ENCODE measurements at regions not wholly inside any gene's neighbourhood (a gene's known extent, or its start where the extent isn't known, plus 50 kb on each side); places are given as distances from the start of the nearest gene placed in this dataset.
"Not testable (repeated sequence)": the region's sequence is repeated elsewhere in the genome, so short reads cannot be mapped to it uniquely, and the experiment has no call there.

DNA sequence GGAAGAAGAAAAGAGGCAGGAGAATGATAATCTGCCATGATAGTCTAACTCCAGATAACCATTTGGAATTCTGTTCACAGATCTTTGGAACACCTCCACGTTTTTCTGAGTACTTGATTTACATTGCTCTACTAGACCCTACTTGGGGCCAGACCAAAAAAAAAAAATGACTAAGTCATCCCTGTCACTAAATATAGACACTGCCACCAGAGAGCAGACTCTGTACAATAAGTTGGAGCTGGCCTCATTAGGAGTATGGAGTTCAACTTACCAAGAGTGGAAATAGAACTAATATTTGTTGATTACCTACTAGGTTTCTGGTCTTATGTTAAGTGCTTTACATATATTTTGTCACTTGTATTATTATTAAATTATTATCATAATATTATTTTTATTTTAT lies 80.9 kb upstream of the ZNF800 start:
- ChIA-PET CTCF (interaction anchor here (0.6 to 0.7 kb wide), 4 partner anchors 99 to 829 kb away, joined by 3 to 5 read pairs (median 3); no protein-coding TSS in a partner anchor), POLR2A (no interaction called here)
- DNase-seq (ENCODE audit: low read depth in 1 of 2, low spot score in 1 of 2) (no peak), ATAC-seq (no peak), FAIRE-seq (no peak)
- Histone ChIP-seq H3K4me3 (no peak overlapping the region), H3K4me1 (no peaks in the 10 kb centered on the region), H3K4me2 (no peak overlapping the region), H3K27ac (no peak overlapping the region), H3K9me3 (no peaks in the 10 kb centered on the region)
- TF ChIP-seq, protein P1, sequence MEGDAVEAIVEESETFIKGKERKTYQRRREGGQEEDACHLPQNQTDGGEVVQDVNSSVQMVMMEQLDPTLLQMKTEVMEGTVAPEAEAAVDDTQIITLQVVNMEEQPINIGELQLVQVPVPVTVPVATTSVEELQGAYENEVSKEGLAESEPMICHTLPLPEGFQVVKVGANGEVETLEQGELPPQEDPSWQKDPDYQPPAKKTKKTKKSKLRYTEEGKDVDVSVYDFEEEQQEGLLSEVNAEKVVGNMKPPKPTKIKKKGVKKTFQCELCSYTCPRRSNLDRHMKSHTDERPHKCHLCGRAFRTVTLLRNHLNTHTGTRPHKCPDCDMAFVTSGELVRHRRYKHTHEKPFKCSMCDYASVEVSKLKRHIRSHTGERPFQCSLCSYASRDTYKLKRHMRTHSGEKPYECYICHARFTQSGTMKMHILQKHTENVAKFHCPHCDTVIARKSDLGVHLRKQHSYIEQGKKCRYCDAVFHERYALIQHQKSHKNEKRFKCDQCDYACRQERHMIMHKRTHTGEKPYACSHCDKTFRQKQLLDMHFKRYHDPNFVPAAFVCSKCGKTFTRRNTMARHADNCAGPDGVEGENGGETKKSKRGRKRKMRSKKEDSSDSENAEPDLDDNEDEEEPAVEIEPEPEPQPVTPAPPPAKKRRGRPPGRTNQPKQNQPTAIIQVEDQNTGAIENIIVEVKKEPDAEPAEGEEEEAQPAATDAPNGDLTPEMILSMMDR (IDR thresholded peaks at IDR 0.05) = no peak
- TF ChIP-seq E2F6 (IDR thresholded peaks at IDR 0.05; ENCODE audit: borderline replicate concordance, low read depth) (no peak), EHMT2 (IDR thresholded peaks at IDR 0.05; ENCODE audit: low read depth) (no peak), CHD2 (IDR thresholded peaks at IDR 0.05; ENCODE audit: low read length, partially characterized antibody) (no peak), RFX5 (IDR thresholded peaks at IDR 0.05) (no peak), KDM5A (IDR thresholded peaks at IDR 0.05) (no peak), GATA3 (IDR thresholded peaks at IDR 0.05; ENCODE audit: borderline replicate concordance) (no peak), ZNF302 (CRISPR knock-in tag; IDR thresholded peaks at IDR 0.05) (no peak), MAFK (IDR thresholded peaks at IDR 0.05; ENCODE audit: partially characterized antibody) (no peak), CEBPB (IDR thresholded peaks at IDR 0.05) (no peak), HOXA7 (CRISPR knock-in tag; IDR thresholded peaks at IDR 0.05) (no peak), FOXS1 (CRISPR knock-in tag; IDR thresholded peaks at IDR 0.05) (no peak), POLR2AphosphoS2 (conservative IDR thresholded peaks at IDR 0.05; ENCODE audit: low read length) (no peak), TP53 (CRISPR knock-in tag; IDR thresholded peaks at IDR 0.05) (no peak), PBX3 (IDR thresholded peaks at IDR 0.05) (no peak), NFE2L2 (conservative IDR thresholded peaks at IDR 0.05; ENCODE audit: low read length) (no peak), ZSCAN20 (CRISPR knock-in tag; IDR thresholded peaks at IDR 0.05) (no peak), ELK1 (IDR thresholded peaks at IDR 0.05; ENCODE audit: low read depth, low read length) (no peak), SREBF2 (IDR thresholded peaks at IDR 0.05) (no peak)
- TF ChIP-seq, protein P2, sequence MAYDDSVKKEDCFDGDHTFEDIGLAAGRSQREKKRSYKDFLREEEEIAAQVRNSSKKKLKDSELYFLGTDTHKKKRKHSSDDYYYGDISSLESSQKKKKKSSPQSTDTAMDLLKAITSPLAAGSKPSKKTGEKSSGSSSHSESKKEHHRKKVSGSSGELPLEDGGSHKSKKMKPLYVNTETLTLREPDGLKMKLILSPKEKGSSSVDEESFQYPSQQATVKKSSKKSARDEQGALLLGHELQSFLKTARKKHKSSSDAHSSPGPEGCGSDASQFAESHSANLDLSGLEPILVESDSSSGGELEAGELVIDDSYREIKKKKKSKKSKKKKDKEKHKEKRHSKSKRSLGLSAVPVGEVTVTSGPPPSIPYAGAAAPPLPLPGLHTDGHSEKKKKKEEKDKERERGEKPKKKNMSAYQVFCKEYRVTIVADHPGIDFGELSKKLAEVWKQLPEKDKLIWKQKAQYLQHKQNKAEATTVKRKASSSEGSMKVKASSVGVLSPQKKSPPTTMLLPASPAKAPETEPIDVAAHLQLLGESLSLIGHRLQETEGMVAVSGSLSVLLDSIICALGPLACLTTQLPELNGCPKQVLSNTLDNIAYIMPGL (CRISPR knock-in tag; IDR thresholded peaks at IDR 0.05; ENCODE audit: borderline replicate concordance) = no peak
- 0% methylated on average over 1 of the region's 1 CpG for WGBS (ENCODE audit: missing lambda C conversion rate)

GRCh38 chr7:127460077-127460476 lies 67.6 kb upstream of the ZNF800 start:
- ChIA-PET POLR2A (no interaction called here), CTCF (no interaction called here)
- TF ChIP-seq RNF2 (IDR thresholded peaks at IDR 0.05; ENCODE audit: borderline replicate concordance, low read depth) (no peak), BHLHE40 (IDR thresholded peaks at IDR 0.05; ENCODE audit: low read depth, low read length) (no peak)
- TF ChIP-seq, protein P3, sequence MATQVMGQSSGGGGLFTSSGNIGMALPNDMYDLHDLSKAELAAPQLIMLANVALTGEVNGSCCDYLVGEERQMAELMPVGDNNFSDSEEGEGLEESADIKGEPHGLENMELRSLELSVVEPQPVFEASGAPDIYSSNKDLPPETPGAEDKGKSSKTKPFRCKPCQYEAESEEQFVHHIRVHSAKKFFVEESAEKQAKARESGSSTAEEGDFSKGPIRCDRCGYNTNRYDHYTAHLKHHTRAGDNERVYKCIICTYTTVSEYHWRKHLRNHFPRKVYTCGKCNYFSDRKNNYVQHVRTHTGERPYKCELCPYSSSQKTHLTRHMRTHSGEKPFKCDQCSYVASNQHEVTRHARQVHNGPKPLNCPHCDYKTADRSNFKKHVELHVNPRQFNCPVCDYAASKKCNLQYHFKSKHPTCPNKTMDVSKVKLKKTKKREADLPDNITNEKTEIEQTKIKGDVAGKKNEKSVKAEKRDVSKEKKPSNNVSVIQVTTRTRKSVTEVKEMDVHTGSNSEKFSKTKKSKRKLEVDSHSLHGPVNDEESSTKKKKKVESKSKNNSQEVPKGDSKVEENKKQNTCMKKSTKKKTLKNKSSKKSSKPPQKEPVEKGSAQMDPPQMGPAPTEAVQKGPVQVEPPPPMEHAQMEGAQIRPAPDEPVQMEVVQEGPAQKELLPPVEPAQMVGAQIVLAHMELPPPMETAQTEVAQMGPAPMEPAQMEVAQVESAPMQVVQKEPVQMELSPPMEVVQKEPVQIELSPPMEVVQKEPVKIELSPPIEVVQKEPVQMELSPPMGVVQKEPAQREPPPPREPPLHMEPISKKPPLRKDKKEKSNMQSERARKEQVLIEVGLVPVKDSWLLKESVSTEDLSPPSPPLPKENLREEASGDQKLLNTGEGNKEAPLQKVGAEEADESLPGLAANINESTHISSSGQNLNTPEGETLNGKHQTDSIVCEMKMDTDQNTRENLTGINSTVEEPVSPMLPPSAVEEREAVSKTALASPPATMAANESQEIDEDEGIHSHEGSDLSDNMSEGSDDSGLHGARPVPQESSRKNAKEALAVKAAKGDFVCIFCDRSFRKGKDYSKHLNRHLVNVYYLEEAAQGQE (IDR thresholded peaks at IDR 0.05) = peak; percentile 71; the same call in 1 of the 2 replicates
- FAIRE-seq (no peak), ATAC-seq (no peak), DNase-seq (ENCODE audit: low read depth in 1 of 2, low spot score in 1 of 2) (no peak)
- H3K27ac ChIP-seq = no peak overlapping the region
- H3K4me2 ChIP-seq = no peak overlapping the region
- H3K9me3 ChIP-seq = no peaks in the 10 kb centered on the region
- no peak overlapping the region for H3K4me3 ChIP-seq
- no peaks in the 10 kb centered on the region for H3K4me1 ChIP-seq

DNA sequence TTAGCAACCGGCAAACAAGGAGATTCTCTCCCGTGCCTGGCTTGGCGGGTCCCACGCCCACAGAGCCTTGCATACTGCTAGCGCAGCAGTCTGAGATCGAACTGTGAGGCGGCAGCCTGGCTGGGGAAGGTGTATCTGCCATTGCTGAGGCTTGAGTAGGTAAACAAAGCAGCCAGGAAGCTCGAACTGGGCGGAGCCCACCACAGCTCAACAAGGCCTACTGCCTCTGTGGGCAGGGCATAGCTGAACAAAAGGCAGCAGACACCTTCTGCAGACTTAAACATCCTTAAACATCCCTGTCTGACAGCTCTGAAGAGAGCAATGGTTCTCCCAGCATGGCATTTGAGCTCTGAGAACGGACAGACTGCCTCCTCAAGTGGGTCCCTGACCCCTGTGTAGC lies 58.8 kb upstream of the ZNF800 start:
- CTCF ChIA-PET = interaction anchor here (1.1 kb wide), 1 partner anchor 63 kb away, joined by 4 read pairs; no protein-coding TSS in a partner anchor
- POLR2A ChIA-PET; ATAC-seq; H3K4me2 ChIP-seq; H3K27ac ChIP-seq; H3K4me1 ChIP-seq; H3K4me3 ChIP-seq; DNase-seq (ENCODE audit: low read depth in 1 of 2, low spot score in 1 of 2); FAIRE-seq: not testable (repeated sequence)
- WGBS (ENCODE audit: missing lambda C conversion rate) = 18% methylated on average over 10 of the region's 10 CpGs
- H3K9me3 ChIP-seq = peaks cover 13% of the 10 kb centered on the region

Data from A549 (cell line).